ENCODE measurements at regions not wholly inside any gene's neighbourhood (a gene's known extent, or its start where the extent isn't known, plus 50 kb on each side); places are given as distances from the start of the nearest gene placed in this dataset.

- no peak for TF ChIP-seq USF2 (IDR thresholded peaks at IDR 0.05; ENCODE audit: borderline replicate concordance, low read depth, low read length)
- no peak for TF ChIP-seq RAD21 (IDR thresholded peaks at IDR 0.05; ENCODE audit: insufficient read depth, low read depth, low read length)
- TF ChIP-seq ZBED1 (IDR thresholded peaks at IDR 0.05; ENCODE audit: borderline replicate concordance), result no peak
- TF ChIP-seq MXI1 (IDR thresholded peaks at IDR 0.05; ENCODE audit: low read depth, low read length), result no peak
- no peak for TF ChIP-seq KAT2A (conservative IDR thresholded peaks at IDR 0.05; ENCODE audit: control insufficient read depth, low read depth, low read length)
- no peak for TF ChIP-seq SIN3A (IDR thresholded peaks at IDR 0.05; ENCODE audit: low read depth, low read length)
- no peak for TF ChIP-seq POU2F2 (IDR thresholded peaks at IDR 0.05; ENCODE audit: borderline replicate concordance, low read depth, low read length)
Observed at GRCh38 chr4:180788729-180789128, 1454.5 kb upstream of the TENM3 start (continued).

- ChIA-PET POLR2A (no interaction called here), SMC1A (ENCODE audit: uncharacterized antibody, unreplicated experiment) (no interaction called here), RAD21 (ENCODE audit: unreplicated experiment) (no interaction called here), CTCF (no interaction called here)
- DNase-seq (ENCODE audit: low read depth, low spot score) (no peak), FAIRE-seq (no peak), ATAC-seq (no peak)
- WGBS (ENCODE audit: insufficient coverage, insufficient replicate concordance, low lambda C conversion rate, missing lambda C conversion rate), result 64% methylated on average over 6 of the region's 6 CpGs
- H3K4me2 ChIP-seq (ENCODE audit: control insufficient read depth, insufficient read depth), result no peak overlapping the region
- TF ChIP-seq ZBED1 (IDR thresholded peaks at IDR 0.05; ENCODE audit: borderline replicate concordance) (no peak), EZH2 (IDR thresholded peaks at IDR 0.05; ENCODE audit: borderline replicate concordance, control insufficient read depth, low read depth, low read length) (no peak), POU2F2 (IDR thresholded peaks at IDR 0.05; ENCODE audit: borderline replicate concordance, low read depth, low read length) (no peak)
- no peak overlapping the region for H3K27ac ChIP-seq (ENCODE audit: control insufficient read depth, insufficient read depth)
- H4K20me1 ChIP-seq (ENCODE audit: control insufficient read depth, insufficient read depth), result no peaks in the 10 kb centered on the region
- no peaks in the 10 kb centered on the region for H3K36me3 ChIP-seq (ENCODE audit: control insufficient read depth in 2 of 2, insufficient read depth in 2 of 2, low read length in 1 of 2)
- no peaks in the 10 kb centered on the region for H3K4me1 ChIP-seq (ENCODE audit: control insufficient read depth, insufficient read depth, low read length)
- in situ Hi-C loops (cut with MboI), result no loop called here
- intact Hi-C loops (cut with micrococcal nuclease; ENCODE audit: unreplicated experiment), result no loop called here
- no peaks in the 10 kb centered on the region for H3K27me3 ChIP-seq (replicated peaks in 1 of 2; ENCODE audit: control insufficient read depth in 2 of 2, insufficient read depth in 2 of 2, low read length in 1 of 2)
- H3K79me2 ChIP-seq (ENCODE audit: control insufficient read depth, insufficient read depth, low read length), result no peaks in the 10 kb centered on the region
- H3K9ac ChIP-seq (ENCODE audit: control insufficient read depth, insufficient read depth, low read length), result no peak overlapping the region
- H3K4me3 ChIP-seq, result no peak overlapping the region
- H2AFZ ChIP-seq (ENCODE audit: control insufficient read depth, low read depth, low read length), result no peak overlapping the region
- H3K9me3 ChIP-seq (replicated peaks; ENCODE audit: control insufficient read depth, insufficient read depth, low read length), result no peaks in the 10 kb centered on the region
- no TSS peak for BruUV-seq (replicated peaks)
Observed at GRCh38 chr4:180789929-180790328, 1453.3 kb upstream of the TENM3 start.

All from GM12878 (cell line).